Suprapubic skin (tissue), 4 donors: ENCODE measurements at regions not wholly inside any gene's neighbourhood (a gene's known extent, or its start where the extent isn't known, plus 50 kb on each side); places are given as distances from the start of the nearest gene placed in this dataset.

ENCODE experiments used
- DNase-seq, 2 donors: peaks; one replicate each; pipeline ENCODE4 v3.0.0-alpha.2; 2019; ENCODE audit warnings: low spot score in 2 of 2
- H3K27ac ChIP-seq: fragments of 200-600 bp; sonication (generic); one replicate; pipeline ENCODE4 v1.5.1; 2019
- H3K27me3 ChIP-seq: fragments of 200-600 bp; sonication (generic); one replicate; pipeline ENCODE4 v1.5.1; 2019
- H3K36me3 ChIP-seq: fragments of 200-600 bp; sonication (generic); one replicate; pipeline ENCODE4 v1.5.1; 2019
- H3K4me1 ChIP-seq: fragments of 200-600 bp; sonication (generic); one replicate; pipeline ENCODE4 v1.5.1; 2019
- H3K4me3 ChIP-seq: fragments of 200-600 bp; sonication (generic); one replicate; pipeline ENCODE4 v1.5.1; 2019; ENCODE audit warnings: mild to moderate bottlenecking
- H3K9me3 ChIP-seq: fragments of 200-600 bp; sonication (generic); one replicate; pipeline ENCODE4 v1.5.1; 2019
- CTCF ChIP-seq, 2 donors: fragments of 200-600 bp in 1 of 2; fragments of 450-650 bp in 1 of 2; sonication (generic) in 1 of 2; IDR thresholded peaks; one replicate each; pipeline ENCODE4 v1.5.1; 2016 to 2019; ENCODE audit warnings: antibody characterized with exemption in 2 of 2, mild to moderate bottlenecking in 1 of 2, moderate library complexity in 1 of 2
- EP300 ChIP-seq: sonication (generic); formaldehyde crosslinking; IDR thresholded peaks from one replicate; pipeline ENCODE4 v1.6.1; 2017; ENCODE audit warnings: antibody characterized with exemption
- POLR2A ChIP-seq, 2 donors: fragments of 450-650 bp; IDR thresholded peaks; one replicate each; pipeline ENCODE4 v1.6.1; 2017; ENCODE audit warnings: antibody characterized with exemption in 2 of 2, mild to moderate bottlenecking in 2 of 2, moderate library complexity in 2 of 2
- POLR2AphosphoS5 ChIP-seq, 3 donors: sonication (generic); formaldehyde crosslinking; IDR thresholded peaks; one replicate each; pipeline ENCODE4 v1.6.1; 2017; ENCODE audit warnings: antibody characterized with exemption in 3 of 3
- WGBS: methylation state at CpG from one replicate; pipeline ENCODE4 v1.1.5; 2018; 5-methylcytosine and 5-hydroxymethylcytosine counted together

DNA sequence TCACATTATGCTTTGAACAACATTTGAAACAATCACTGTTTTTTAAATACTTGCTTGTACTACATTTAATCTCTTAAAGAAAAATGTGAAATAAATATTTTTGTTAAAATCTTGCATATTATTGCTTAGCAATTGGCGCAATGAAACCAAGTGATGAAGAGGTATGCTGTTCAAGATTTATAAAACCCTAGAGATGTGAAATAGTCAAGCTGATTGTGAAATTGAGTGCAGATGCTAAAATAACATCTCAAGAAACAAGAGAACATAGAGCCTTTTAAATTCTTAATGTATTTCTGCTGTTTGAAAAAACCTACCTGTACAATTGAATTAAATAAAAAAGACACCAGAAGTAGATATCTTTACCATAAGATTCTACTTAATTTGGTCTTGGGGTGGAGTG, 179.2 kb upstream of the MCHR2 start:
- no peaks in the 10 kb centered on the region for H3K9me3 ChIP-seq
- peaks cover 12% of the 10 kb centered on the region for H3K4me1 ChIP-seq
- 62% methylated on average over 1 of the region's 1 CpG for WGBS
- no peak for DNase-seq
- H3K27ac ChIP-seq: no peak overlapping the region
- TF ChIP-seq CTCF (IDR thresholded peaks at IDR 0.05) (no peak), EP300 (no peak), POLR2A (IDR thresholded peaks at IDR 0.05) (no peak), POLR2AphosphoS5 (IDR thresholded peaks at IDR 0.05) (no peak)
- no peaks in the 10 kb centered on the region for H3K27me3 ChIP-seq
- H3K36me3 ChIP-seq: no peaks in the 10 kb centered on the region
- H3K4me3 ChIP-seq: no peak overlapping the region

GRCh38 chr6:100172322-100172713, 178.3 kb upstream of the MCHR2 start:
- Histone ChIP-seq H3K4me3 (no peak overlapping the region), H3K36me3 (no peaks in the 10 kb centered on the region), H3K9me3 (no peaks in the 10 kb centered on the region), H3K27me3 (no peaks in the 10 kb centered on the region), H3K27ac (no peak overlapping the region), H3K4me1 (peaks cover 8% of the 10 kb centered on the region)
- DNase-seq: no peak
- 85% methylated on average over 3 of the region's 3 CpGs for WGBS
- no peak for TF ChIP-seq POLR2A (IDR thresholded peaks at IDR 0.05)
- TF ChIP-seq POLR2AphosphoS5 (IDR thresholded peaks at IDR 0.05): no peak
- TF ChIP-seq CTCF (IDR thresholded peaks at IDR 0.05): no peak
- TF ChIP-seq EP300: no peak

DNA sequence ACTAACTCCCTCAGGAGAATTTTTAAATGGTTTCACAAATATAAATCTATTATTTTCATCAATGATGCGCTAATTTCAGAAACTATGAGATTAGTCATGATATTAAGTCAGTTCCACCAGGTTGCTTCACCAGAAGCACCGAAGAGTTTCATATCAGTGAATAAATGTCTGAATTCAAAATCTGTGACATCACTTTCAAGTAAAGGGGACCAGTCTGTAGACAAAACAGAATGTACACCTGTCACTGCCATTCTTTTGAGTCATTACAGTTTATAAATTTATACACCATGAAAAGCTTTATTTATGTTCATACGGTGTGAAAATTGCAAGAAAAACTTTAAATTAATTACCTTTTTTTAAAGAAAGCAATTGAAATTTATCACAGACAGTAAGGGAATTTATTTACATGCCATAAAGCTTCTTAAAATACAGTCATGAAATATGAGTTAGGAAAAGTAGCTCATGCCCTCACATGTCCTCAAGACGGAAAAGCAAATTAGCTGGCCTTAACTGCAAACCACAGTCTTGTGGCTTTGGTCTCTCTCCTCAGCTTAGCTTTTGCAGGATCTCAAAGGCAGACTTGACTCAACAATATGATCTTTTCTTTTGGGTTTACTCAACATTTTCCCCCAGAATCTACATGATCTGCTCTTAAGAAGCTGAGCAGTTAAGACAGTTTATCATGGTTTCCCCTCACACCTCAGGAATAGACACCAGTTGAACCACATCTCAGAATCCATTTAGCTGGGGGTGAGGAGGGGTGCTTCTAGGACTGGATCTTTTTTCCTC, 177.7 kb upstream of the MCHR2 start:
- Histone ChIP-seq H3K36me3 (no peaks in the 10 kb centered on the region), H3K4me1 (peaks cover 3% of the 10 kb centered on the region), H3K4me3 (no peak overlapping the region), H3K27me3 (no peaks in the 10 kb centered on the region), H3K27ac (no peak overlapping the region), H3K9me3 (no peaks in the 10 kb centered on the region)
- no peak for TF ChIP-seq POLR2A (IDR thresholded peaks at IDR 0.05)
- TF ChIP-seq CTCF (IDR thresholded peaks at IDR 0.05): no peak
- TF ChIP-seq EP300: no peak
- TF ChIP-seq POLR2AphosphoS5 (IDR thresholded peaks at IDR 0.05): no peak
- 47% methylated on average over 4 of the region's 4 CpGs for WGBS
- no peak for DNase-seq

DNA sequence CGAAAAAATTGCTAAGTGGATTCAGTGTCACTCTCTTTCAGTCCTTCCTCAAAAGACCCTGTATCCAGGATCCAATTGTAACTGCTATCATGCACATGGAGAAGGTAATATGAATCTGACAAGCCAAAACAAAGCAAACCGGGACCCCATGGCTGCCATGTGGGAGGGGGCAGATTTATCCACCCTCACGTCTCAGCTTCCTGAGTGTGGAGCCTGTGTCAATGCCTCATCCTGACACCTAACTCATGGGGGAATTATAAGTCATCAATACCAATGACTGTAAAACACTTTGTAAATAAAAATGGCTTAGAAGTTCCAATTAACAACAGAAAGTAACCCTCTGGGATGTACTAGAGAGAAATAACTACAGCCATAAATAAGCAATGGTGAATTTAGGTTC, 174.1 kb upstream of the MCHR2 start:
- no peak overlapping the region for H3K27ac ChIP-seq
- no peaks in the 10 kb centered on the region for H3K9me3 ChIP-seq
- H3K4me3 ChIP-seq: no peak overlapping the region
- WGBS: 50% methylated on average over 3 of the region's 3 CpGs
- H3K4me1 ChIP-seq: no peaks in the 10 kb centered on the region
- no peaks in the 10 kb centered on the region for H3K27me3 ChIP-seq
- no peak for DNase-seq
- no peaks in the 10 kb centered on the region for H3K36me3 ChIP-seq
- TF ChIP-seq POLR2A (IDR thresholded peaks at IDR 0.05): no peak
- TF ChIP-seq CTCF (IDR thresholded peaks at IDR 0.05): no peak
- no peak for TF ChIP-seq EP300
- TF ChIP-seq POLR2AphosphoS5 (IDR thresholded peaks at IDR 0.05): no peak

GRCh38 chr6:100167585-100167984, 173.6 kb upstream of the MCHR2 start:
- no peak for DNase-seq
- Histone ChIP-seq H3K36me3 (no peaks in the 10 kb centered on the region), H3K4me1 (no peaks in the 10 kb centered on the region), H3K9me3 (no peaks in the 10 kb centered on the region), H3K27ac (no peak overlapping the region), H3K4me3 (no peak overlapping the region), H3K27me3 (no peaks in the 10 kb centered on the region)
- 25% methylated on average over 4 of the region's 4 CpGs for WGBS
- no peak for TF ChIP-seq POLR2AphosphoS5 (IDR thresholded peaks at IDR 0.05)
- TF ChIP-seq CTCF (IDR thresholded peaks at IDR 0.05): no peak
- TF ChIP-seq POLR2A (IDR thresholded peaks at IDR 0.05): no peak
- no peak for TF ChIP-seq EP300
